Astrocyte (in vitro differentiated cells and primary cell): ENCODE measurements at regions not wholly inside any gene's neighbourhood (a gene's known extent, or its start where the extent isn't known, plus 50 kb on each side); places are given as distances from the start of the nearest gene placed in this dataset.
A peak's percentile ranks its signal among the peaks of the same experiment; 100 is the strongest.

Source experiments
- DNase-seq: peaks from one replicate; pipeline ENCODE4 v3.0.0-alpha.2; 2010; ENCODE audit warnings: low read depth
- FAIRE-seq: peaks from 2 replicates; lab custom pipeline; 2011; peaks lifted over from hg19 to GRCh38; lab: Jason Lieb, UNC
- H2AFZ ChIP-seq: 2 replicates; pipeline ENCODE4 v1.6.0; 2012; ENCODE audit warnings: low read depth, low read length, inconsistent platforms
- H3K27ac ChIP-seq: 2 replicates; pipeline ENCODE4 v1.5.1; 2011; ENCODE audit warnings: low read depth, low read length, inconsistent platforms
- H3K27me3 ChIP-seq: 2 replicates; pipeline ENCODE4 v1.6.0; 2011; ENCODE audit warnings: low read length, inconsistent platforms; ENCODE audit not compliant: insufficient read depth
- H3K36me3 ChIP-seq: 2 replicates; pipeline ENCODE4 v1.5.1; 2011; ENCODE audit warnings: low read length, inconsistent platforms; ENCODE audit not compliant: insufficient read depth
- H3K4me1 ChIP-seq: 2 replicates; pipeline ENCODE4 v1.5.1; 2011; ENCODE audit warnings: low read length, inconsistent platforms; ENCODE audit not compliant: insufficient read depth
- H3K4me2 ChIP-seq: 2 replicates; pipeline ENCODE4 v1.6.0; 2012; ENCODE audit warnings: low read length, inconsistent platforms
- H3K4me3 ChIP-seq: 2 replicates; pipeline ENCODE4 v1.5.1; 2011; ENCODE audit warnings: low read depth, mild to moderate bottlenecking, low read length, inconsistent platforms; ENCODE audit not compliant: insufficient read depth
- H3K79me2 ChIP-seq: 2 replicates; pipeline ENCODE4 v1.6.0; 2012; ENCODE audit warnings: mild to moderate bottlenecking, low read length, inconsistent platforms; ENCODE audit not compliant: insufficient read depth
- H3K9ac ChIP-seq: 2 replicates; pipeline ENCODE4 v1.6.0; 2012; ENCODE audit warnings: mild to moderate bottlenecking, low read length, inconsistent platforms
- H3K9me3 ChIP-seq: 2 replicates; pipeline ENCODE4 v1.5.1; 2012; ENCODE audit warnings: low read depth, mild to moderate bottlenecking, low read length, inconsistent platforms; ENCODE audit not compliant: insufficient read depth
- H4K20me1 ChIP-seq: 2 replicates; pipeline ENCODE4 v1.6.0; 2012; ENCODE audit warnings: low read length, inconsistent platforms; ENCODE audit not compliant: insufficient read depth
- H3K27ac Mint-ChIP-seq: one replicate; pipeline ENCODE4 v1.8.0; 2021; ENCODE audit warnings: mild to moderate bottlenecking, mixed read lengths; ENCODE audit not compliant: unreplicated experiment
- H3K27me3 Mint-ChIP-seq: one replicate; pipeline ENCODE4 v1.8.0; 2021; ENCODE audit warnings: low read depth, mixed read lengths; ENCODE audit not compliant: unreplicated experiment
- H3K36me3 Mint-ChIP-seq: one replicate; pipeline ENCODE4 v1.8.0; 2021; ENCODE audit warnings: low read depth, mixed read lengths; ENCODE audit not compliant: unreplicated experiment
- H3K4me1 Mint-ChIP-seq: one replicate; pipeline ENCODE4 v1.8.0; 2021; ENCODE audit warnings: low read depth, mixed read lengths; ENCODE audit not compliant: unreplicated experiment
- H3K4me3 Mint-ChIP-seq: one replicate; pipeline ENCODE4 v1.8.0; 2021; ENCODE audit warnings: mild to moderate bottlenecking, moderate library complexity, mixed read lengths; ENCODE audit not compliant: unreplicated experiment
- H3K9me3 Mint-ChIP-seq: one replicate; pipeline ENCODE4 v1.8.0; 2021; ENCODE audit warnings: mild to moderate bottlenecking, mixed read lengths; ENCODE audit not compliant: unreplicated experiment
- CTCF ChIP-seq: IDR thresholded peaks from 2 replicates; pipeline ENCODE4 v1.5.1; 2011; ENCODE audit warnings: low read depth, mild to moderate bottlenecking, inconsistent platforms, low read length, moderate library complexity; ENCODE audit not compliant: insufficient read depth
- EZH2 ChIP-seq: IDR thresholded peaks from 2 replicates; pipeline ENCODE4 v1.6.1; 2012; ENCODE audit warnings: mild to moderate bottlenecking, low read length, inconsistent platforms; ENCODE audit not compliant: insufficient read depth

- Histone ChIP-seq H3K4me2 (peak overlapping the region; percentile 96), H3K4me1 (peaks cover 9% of the 10 kb centered on the region), H4K20me1 (no peaks in the 10 kb centered on the region), H3K4me3 (peak overlapping the region; percentile 73), H3K27me3 (no peaks in the 10 kb centered on the region), H3K79me2 (no peaks in the 10 kb centered on the region), H3K9me3 (no peaks in the 10 kb centered on the region), H2AFZ (peak overlapping the region; percentile 96), H3K36me3 (no peaks in the 10 kb centered on the region), H3K9ac (no peak overlapping the region), H3K27ac (no peak overlapping the region)
- Mint-ChIP-seq H3K27ac (no peak overlapping the region), H3K4me3 (peak overlapping the region; percentile 83), H3K4me1 (peaks cover 23% of the 10 kb centered on the region), H3K36me3 (peaks cover 2% of the 10 kb centered on the region), H3K9me3 (no peaks in the 10 kb centered on the region), H3K27me3 (peaks cover 1% of the 10 kb centered on the region)
- FAIRE-seq (no peak), DNase-seq (no peak)
- no peak for TF ChIP-seq EZH2
- TF ChIP-seq CTCF = no peak
Observed at GRCh38 chr16:79769270-79769927, 168.9 kb upstream of the MAF start.

GRCh38 chr16:79768276-79768970, 167.9 kb upstream of the MAF start:
- peaks cover 9% of the 10 kb centered on the region for H3K4me1 ChIP-seq
- H4K20me1 ChIP-seq = no peaks in the 10 kb centered on the region
- DNase-seq (no peak), FAIRE-seq (no peak)
- no peak overlapping the region for H3K4me3 Mint-ChIP-seq
- H3K9ac ChIP-seq = peak overlapping the region; percentile 12
- H2AFZ ChIP-seq = peak overlapping the region; percentile 7
- TF ChIP-seq EZH2 (no peak), CTCF (no peak)
- peak overlapping the region; percentile 37 for H3K4me3 ChIP-seq
- H3K36me3 ChIP-seq = no peaks in the 10 kb centered on the region
- no peak overlapping the region for H3K27ac ChIP-seq
- H3K27me3 ChIP-seq = no peaks in the 10 kb centered on the region
- peaks cover 23% of the 10 kb centered on the region for H3K4me1 Mint-ChIP-seq
- peak overlapping the region; percentile 88 for H3K27ac Mint-ChIP-seq
- H3K36me3 Mint-ChIP-seq = peaks cover 2% of the 10 kb centered on the region
- H3K9me3 Mint-ChIP-seq = no peaks in the 10 kb centered on the region
- no peaks in the 10 kb centered on the region for H3K9me3 ChIP-seq
- H3K4me2 ChIP-seq = peak overlapping the region; percentile 70
- no peaks in the 10 kb centered on the region for H3K27me3 Mint-ChIP-seq
- H3K79me2 ChIP-seq = no peaks in the 10 kb centered on the region
